ENCODE measurements at regions not wholly inside any gene's neighbourhood (a gene's known extent, or its start where the extent isn't known, plus 50 kb on each side); places are given as distances from the start of the nearest gene placed in this dataset.
"Not testable (repeated sequence)": the region's sequence is repeated elsewhere in the genome, so short reads cannot be mapped to it uniquely, and the experiment has no call there.

DNA sequence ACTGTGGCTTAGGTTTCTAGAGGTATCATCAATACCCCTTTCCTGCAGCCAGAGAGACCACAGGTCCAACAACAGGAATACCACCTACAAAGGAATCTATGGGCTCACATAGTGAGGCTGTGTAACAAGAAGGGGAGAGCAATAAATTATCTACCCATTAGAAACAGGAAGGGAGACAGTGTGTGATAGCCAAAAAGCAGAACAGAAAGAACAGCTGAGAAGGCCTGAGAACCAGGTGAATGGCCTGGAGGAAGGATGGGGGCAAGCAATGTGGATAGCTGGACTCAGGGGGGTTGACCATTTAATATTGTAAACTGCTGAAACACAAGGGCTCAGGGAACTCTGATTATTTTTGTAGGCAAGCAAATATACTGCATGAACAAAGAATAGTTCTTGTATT, 628.2 kb downstream of the COL12A1 start:
- Mint-ChIP-seq H3K36me3 (no peaks in the 10 kb centered on the region), H3K9me3 (no peaks in the 10 kb centered on the region), H3K4me1 (ENCODE audit: unreplicated experiment) (peaks cover 9% of the 10 kb centered on the region), H3K4me3 (no peak overlapping the region), H3K27me3 (no peaks in the 10 kb centered on the region), H3K27ac (no peak overlapping the region)
- DNase-seq (ENCODE audit: extremely low spot score, unreplicated experiment), result no peak
- TF ChIP-seq, protein P1, sequence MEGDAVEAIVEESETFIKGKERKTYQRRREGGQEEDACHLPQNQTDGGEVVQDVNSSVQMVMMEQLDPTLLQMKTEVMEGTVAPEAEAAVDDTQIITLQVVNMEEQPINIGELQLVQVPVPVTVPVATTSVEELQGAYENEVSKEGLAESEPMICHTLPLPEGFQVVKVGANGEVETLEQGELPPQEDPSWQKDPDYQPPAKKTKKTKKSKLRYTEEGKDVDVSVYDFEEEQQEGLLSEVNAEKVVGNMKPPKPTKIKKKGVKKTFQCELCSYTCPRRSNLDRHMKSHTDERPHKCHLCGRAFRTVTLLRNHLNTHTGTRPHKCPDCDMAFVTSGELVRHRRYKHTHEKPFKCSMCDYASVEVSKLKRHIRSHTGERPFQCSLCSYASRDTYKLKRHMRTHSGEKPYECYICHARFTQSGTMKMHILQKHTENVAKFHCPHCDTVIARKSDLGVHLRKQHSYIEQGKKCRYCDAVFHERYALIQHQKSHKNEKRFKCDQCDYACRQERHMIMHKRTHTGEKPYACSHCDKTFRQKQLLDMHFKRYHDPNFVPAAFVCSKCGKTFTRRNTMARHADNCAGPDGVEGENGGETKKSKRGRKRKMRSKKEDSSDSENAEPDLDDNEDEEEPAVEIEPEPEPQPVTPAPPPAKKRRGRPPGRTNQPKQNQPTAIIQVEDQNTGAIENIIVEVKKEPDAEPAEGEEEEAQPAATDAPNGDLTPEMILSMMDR (conservative IDR thresholded peaks at IDR 0.05), result no peak

DNA sequence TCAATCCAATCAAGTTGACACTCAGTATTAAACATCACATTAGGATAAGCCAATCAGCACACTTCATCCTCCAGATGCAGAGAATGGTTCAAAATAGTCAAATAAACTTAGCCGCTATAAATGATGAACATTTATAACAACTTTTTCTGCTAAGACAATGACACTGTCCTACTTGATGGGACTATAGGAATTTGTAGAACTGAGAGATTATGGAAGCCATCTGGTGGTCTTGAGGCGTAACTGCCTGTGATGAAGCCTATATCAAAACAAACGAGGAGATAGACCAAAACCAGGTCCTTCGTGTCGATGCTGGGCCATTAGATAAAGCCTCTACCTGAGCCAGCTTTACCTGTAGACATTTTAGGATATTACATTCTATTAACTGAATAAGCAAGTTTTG, 631.1 kb downstream of the COL12A1 start:
- TF ChIP-seq, protein P1 (conservative IDR thresholded peaks at IDR 0.05), result peak; percentile 77
- no peak for DNase-seq (ENCODE audit: extremely low spot score, unreplicated experiment)
- Mint-ChIP-seq H3K4me3 (no peak overlapping the region), H3K9me3 (no peaks in the 10 kb centered on the region), H3K4me1 (ENCODE audit: unreplicated experiment) (peaks cover 9% of the 10 kb centered on the region), H3K27me3 (peaks cover 3% of the 10 kb centered on the region), H3K27ac (no peak overlapping the region), H3K36me3 (no peaks in the 10 kb centered on the region)

DNA sequence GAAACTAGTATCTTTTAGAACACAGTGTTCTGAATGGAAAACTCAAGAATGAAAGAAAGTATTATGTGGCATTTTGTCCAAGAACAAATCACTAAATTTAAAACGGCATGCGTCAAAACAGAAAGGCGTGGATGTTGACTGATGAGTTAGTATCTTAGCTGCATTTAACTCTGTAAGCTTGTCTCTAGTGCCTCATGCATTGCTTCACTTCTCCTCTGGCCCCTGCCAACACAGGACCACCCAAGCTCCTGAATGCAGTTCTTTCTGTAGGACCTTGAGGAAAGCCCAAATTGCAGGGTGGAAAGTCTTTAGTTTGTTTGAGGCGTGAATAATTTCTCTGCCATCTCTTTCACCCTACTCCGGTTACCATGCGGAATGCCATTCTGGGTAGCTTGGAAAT, 632.2 kb downstream of the COL12A1 start:
- Mint-ChIP-seq H3K27ac (no peak overlapping the region), H3K36me3 (no peaks in the 10 kb centered on the region), H3K4me1 (ENCODE audit: unreplicated experiment) (peaks cover 7% of the 10 kb centered on the region), H3K4me3 (no peak overlapping the region), H3K27me3 (peaks cover 3% of the 10 kb centered on the region), H3K9me3 (no peaks in the 10 kb centered on the region)
- no peak for DNase-seq (ENCODE audit: extremely low spot score, unreplicated experiment)
- TF ChIP-seq, protein P1 (conservative IDR thresholded peaks at IDR 0.05), result no peak

DNA sequence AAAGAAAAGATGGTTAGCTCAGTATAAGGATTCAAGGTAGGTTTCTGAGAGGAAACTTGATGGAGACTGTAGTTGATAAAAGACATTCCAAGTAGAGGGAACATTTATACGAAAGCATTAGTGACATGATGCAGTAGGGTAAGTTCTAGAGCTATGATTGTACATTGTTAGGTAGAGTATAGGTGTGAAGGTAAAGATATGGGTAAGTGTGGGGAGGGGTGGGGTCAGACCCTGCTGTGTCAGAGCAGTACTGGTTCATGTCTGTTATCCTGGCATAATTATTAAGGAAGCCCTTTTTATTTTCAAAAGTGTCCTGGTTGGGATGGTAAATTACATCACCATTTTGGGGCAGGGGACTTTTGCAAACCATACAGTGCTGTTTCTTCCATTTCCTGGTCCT, 635.8 kb downstream of the COL12A1 start:
- Mint-ChIP-seq H3K36me3 (no peaks in the 10 kb centered on the region), H3K4me3 (no peak overlapping the region), H3K9me3 (no peaks in the 10 kb centered on the region), H3K4me1 (ENCODE audit: unreplicated experiment) (no peaks in the 10 kb centered on the region), H3K27me3 (peaks cover 3% of the 10 kb centered on the region), H3K27ac (no peak overlapping the region)
- DNase-seq (ENCODE audit: extremely low spot score, unreplicated experiment), result no peak
- TF ChIP-seq, protein P1 (conservative IDR thresholded peaks at IDR 0.05), result no peak

DNA sequence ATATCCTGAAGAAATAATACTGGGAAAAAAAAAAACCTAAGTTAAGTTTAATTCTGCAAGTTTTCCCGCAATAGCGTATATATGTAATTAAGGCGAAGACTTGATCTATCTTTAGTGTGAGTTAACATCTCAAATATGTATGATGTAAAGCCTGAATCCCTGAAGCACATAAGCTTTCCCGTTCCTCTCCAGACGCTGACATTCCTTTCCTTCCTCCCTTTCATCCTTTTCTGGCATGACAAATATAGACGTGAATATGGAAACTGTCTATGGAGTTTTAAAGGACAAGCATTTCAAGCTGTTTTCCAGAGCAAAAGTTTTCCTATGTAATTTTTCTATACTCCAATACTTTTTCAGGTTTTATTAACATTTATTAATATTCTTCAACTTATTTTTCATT, 637.0 kb downstream of the COL12A1 start:
- no peaks in the 10 kb centered on the region for H3K9me3 Mint-ChIP-seq
- H3K36me3 Mint-ChIP-seq, result no peaks in the 10 kb centered on the region
- DNase-seq (ENCODE audit: extremely low spot score, unreplicated experiment), result no peak
- H3K4me3 Mint-ChIP-seq, result no peak overlapping the region
- no peaks in the 10 kb centered on the region for H3K4me1 Mint-ChIP-seq (ENCODE audit: unreplicated experiment)
- no peak overlapping the region for H3K27ac Mint-ChIP-seq
- peaks cover 3% of the 10 kb centered on the region for H3K27me3 Mint-ChIP-seq
- TF ChIP-seq, protein P1 (conservative IDR thresholded peaks at IDR 0.05), result no peak

DNA sequence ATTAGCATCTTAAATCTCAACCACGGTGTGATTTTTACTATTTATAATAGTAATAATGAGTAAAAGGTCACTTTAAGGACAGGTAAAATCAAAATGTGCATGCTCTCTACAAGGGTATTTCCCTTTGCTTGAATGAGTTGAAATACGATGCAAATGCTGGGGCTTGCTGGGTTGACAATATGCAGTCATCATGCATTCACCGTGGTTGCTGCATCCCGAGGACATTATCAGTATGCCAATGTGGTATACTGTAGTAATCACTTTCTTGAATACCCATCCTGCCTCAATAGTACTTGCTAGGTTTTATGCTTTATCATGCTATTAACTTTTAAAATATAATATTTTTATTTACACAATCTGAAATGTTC, 637.9 kb downstream of the COL12A1 start:
- not testable (repeated sequence) for H3K27me3 Mint-ChIP-seq; H3K36me3 Mint-ChIP-seq; H3K9me3 Mint-ChIP-seq; H3K4me1 Mint-ChIP-seq (ENCODE audit: unreplicated experiment); DNase-seq (ENCODE audit: extremely low spot score, unreplicated experiment); H3K4me3 Mint-ChIP-seq; H3K27ac Mint-ChIP-seq

Data from type B pancreatic cell (in vitro differentiated cells).